Hepatocyte (in vitro differentiated cells): ENCODE measurements at regions not wholly inside any gene's neighbourhood (a gene's known extent, or its start where the extent isn't known, plus 50 kb on each side); places are given as distances from the start of the nearest gene placed in this dataset.

Source experiments
- DNase-seq: peaks from one replicate; pipeline ENCODE4 v3.0.0-alpha.2; 2016; ENCODE audit warnings: low spot score
- H2AFZ ChIP-seq: fragments of 200-600 bp; sonication (generic); 2 replicates; pipeline ENCODE4 v1.6.0; 2016; ENCODE audit warnings: antibody characterized with exemption, mild to moderate bottlenecking
- H3K27ac ChIP-seq: fragments of 200-600 bp; sonication (generic); 2 replicates; pipeline ENCODE4 v1.5.1; 2016; ENCODE audit warnings: mild to moderate bottlenecking
- H3K27me3 ChIP-seq: fragments of 200-600 bp; sonication (generic); 2 replicates; pipeline ENCODE4 v1.6.1; 2016
- H3K36me3 ChIP-seq: fragments of 200-600 bp; sonication (generic); replicated peaks from 2 replicates; pipeline ENCODE4 v1.5.1; 2016; ENCODE audit warnings: low read depth; ENCODE audit not compliant: insufficient read depth
- H3K4me1 ChIP-seq: fragments of 200-600 bp; sonication (generic); 2 replicates; pipeline ENCODE4 v1.5.1; 2016; ENCODE audit warnings: mild to moderate bottlenecking, moderate library complexity; ENCODE audit not compliant: insufficient read depth
- H3K4me2 ChIP-seq: fragments of 200-600 bp; sonication (generic); 2 replicates; pipeline ENCODE4 v1.6.0; 2016
- H3K4me3 ChIP-seq: fragments of 200-600 bp; sonication (generic); 2 replicates; pipeline ENCODE4 v1.5.1; 2016; ENCODE audit warnings: mild to moderate bottlenecking
- H3K79me2 ChIP-seq: fragments of 200-600 bp; sonication (generic); 2 replicates; pipeline ENCODE4 v1.6.0; 2017; ENCODE audit warnings: mild to moderate bottlenecking
- H3K9me2 ChIP-seq: fragments of 200-600 bp; sonication (generic); replicated peaks from 2 replicates; pipeline ENCODE4 v1.6.0; 2017; ENCODE audit warnings: mild to moderate bottlenecking; ENCODE audit not compliant: insufficient read depth
- H3K9me3 ChIP-seq: fragments of 200-600 bp; sonication (generic); 2 replicates; pipeline ENCODE4 v1.5.1; 2016; ENCODE audit warnings: low read depth, mild to moderate bottlenecking
- H4K20me1 ChIP-seq: fragments of 200-600 bp; sonication (generic); 2 replicates; pipeline ENCODE4 v1.6.0; 2016; ENCODE audit warnings: mild to moderate bottlenecking; ENCODE audit not compliant: insufficient read depth, poor library complexity, severe bottlenecking
- CTCF ChIP-seq: fragments of 200-600 bp; sonication (generic); IDR thresholded peaks from 2 replicates; pipeline ENCODE4 v1.5.1; 2016; ENCODE audit warnings: antibody characterized with exemption, mild to moderate bottlenecking; ENCODE audit not compliant: poor library complexity
- EZH2 ChIP-seq: fragments of 200-600 bp; sonication (generic); IDR thresholded peaks from 2 replicates; pipeline ENCODE4 v1.6.1; 2016; ENCODE audit warnings: antibody characterized with exemption, mild to moderate bottlenecking, borderline replicate concordance
- EZH2phosphoT487 ChIP-seq: fragments of 200-600 bp; sonication (generic); IDR thresholded peaks from one replicate; pipeline ENCODE4 v1.6.1; 2018; ENCODE audit warnings: antibody characterized with exemption, mild to moderate bottlenecking, low read depth, moderate library complexity; ENCODE audit not compliant: unreplicated experiment, severe bottlenecking
- WGBS: methylation state at CpG from one replicate; pipeline ENCODE4 v1.1.6; 2016; ENCODE audit warnings: low lambda C conversion rate; ENCODE audit errors: missing lambda C conversion rate; 5-methylcytosine and 5-hydroxymethylcytosine counted together

- Histone ChIP-seq H3K79me2 (no peaks in the 10 kb centered on the region), H3K9me3 (no peaks in the 10 kb centered on the region), H3K36me3 (no peaks in the 10 kb centered on the region), H4K20me1 (no peaks in the 10 kb centered on the region), H3K27me3 (no peaks in the 10 kb centered on the region), H2AFZ (no peak overlapping the region), H3K4me1 (no peaks in the 10 kb centered on the region), H3K4me2 (no peak overlapping the region), H3K4me3 (no peak overlapping the region), H3K9me2 (no peaks in the 10 kb centered on the region), H3K27ac (no peak overlapping the region)
- DNase-seq, result no peak
- TF ChIP-seq EZH2, result no peak
- TF ChIP-seq CTCF, result no peak
- TF ChIP-seq EZH2phosphoT487, result no peak
- 66% methylated on average over 8 of the region's 8 CpGs for WGBS
These were observed 76.2 kb upstream of the TP63 start for GRCh38 chr3:189554868-189555557.

GRCh38 chr3:189555558-189555881, 75.7 kb upstream of the TP63 start:
- 95% methylated on average over 1 of the region's 1 CpG for WGBS
- TF ChIP-seq CTCF (no peak), EZH2phosphoT487 (no peak), EZH2 (no peak)
- H4K20me1 ChIP-seq, result no peaks in the 10 kb centered on the region
- no peaks in the 10 kb centered on the region for H3K27me3 ChIP-seq
- H3K36me3 ChIP-seq, result no peaks in the 10 kb centered on the region
- H3K4me2 ChIP-seq, result no peak overlapping the region
- H3K79me2 ChIP-seq, result no peaks in the 10 kb centered on the region
- H3K27ac ChIP-seq, result no peak overlapping the region
- no peak overlapping the region for H2AFZ ChIP-seq
- H3K9me3 ChIP-seq, result no peaks in the 10 kb centered on the region
- DNase-seq, result no peak
- no peaks in the 10 kb centered on the region for H3K9me2 ChIP-seq
- no peak overlapping the region for H3K4me3 ChIP-seq
- no peaks in the 10 kb centered on the region for H3K4me1 ChIP-seq

GRCh38 chr3:189557824-189558223, 73.4 kb upstream of the TP63 start:
- no peaks in the 10 kb centered on the region for H3K4me1 ChIP-seq
- H3K9me2 ChIP-seq, result no peaks in the 10 kb centered on the region
- DNase-seq, result no peak
- H3K4me3 ChIP-seq, result no peak overlapping the region
- H3K79me2 ChIP-seq, result no peaks in the 10 kb centered on the region
- no peaks in the 10 kb centered on the region for H3K9me3 ChIP-seq
- no peaks in the 10 kb centered on the region for H4K20me1 ChIP-seq
- H3K27me3 ChIP-seq, result no peaks in the 10 kb centered on the region
- no peaks in the 10 kb centered on the region for H3K36me3 ChIP-seq
- 96% methylated on average over 3 of the region's 3 CpGs for WGBS
- H3K4me2 ChIP-seq, result no peak overlapping the region
- H3K27ac ChIP-seq, result no peak overlapping the region
- H2AFZ ChIP-seq, result no peak overlapping the region
- TF ChIP-seq EZH2, result no peak
- TF ChIP-seq EZH2phosphoT487, result no peak
- no peak for TF ChIP-seq CTCF

GRCh38 chr3:189561256-189561655, 69.9 kb upstream of the TP63 start:
- TF ChIP-seq EZH2phosphoT487 (no peak), EZH2 (no peak), CTCF (no peak)
- Histone ChIP-seq H3K36me3 (no peaks in the 10 kb centered on the region), H3K4me2 (no peak overlapping the region), H3K79me2 (no peaks in the 10 kb centered on the region), H3K27ac (no peak overlapping the region), H4K20me1 (no peaks in the 10 kb centered on the region), H3K27me3 (no peaks in the 10 kb centered on the region), H3K4me1 (no peaks in the 10 kb centered on the region), H3K9me2 (no peaks in the 10 kb centered on the region), H3K9me3 (no peaks in the 10 kb centered on the region), H2AFZ (no peak overlapping the region), H3K4me3 (no peak overlapping the region)
- WGBS, result 93% methylated on average over 2 of the region's 2 CpGs
- DNase-seq, result no peak
